GM12864 (cell line): ENCODE measurements at regions not wholly inside any gene's neighbourhood (a gene's known extent, or its start where the extent isn't known, plus 50 kb on each side); places are given as distances from the start of the nearest gene placed in this dataset.

ENCODE experiments used
- DNase-seq: peaks from one replicate; pipeline ENCODE4 v3.0.0-alpha.2; 2011; ENCODE audit warnings: low read depth
- H3K4me3 ChIP-seq: 2 replicates; pipeline ENCODE4 v1.5.1; 2011; ENCODE audit warnings: mild to moderate bottlenecking, low read depth, low read length, control low read depth
- CTCF ChIP-seq: IDR thresholded peaks from 2 replicates; pipeline ENCODE4 v1.5.1; 2011; ENCODE audit warnings: low read depth, mild to moderate bottlenecking, moderate library complexity, low read length, control low read depth, inconsistent platforms; ENCODE audit errors: missing control alignments

GRCh38 chr15:62821384-62822131 lies 221.0 kb upstream of the TPM1 start:
- no peak for TF ChIP-seq CTCF
- no peak overlapping the region for H3K4me3 ChIP-seq
- DNase-seq: no peak

GRCh38 chr15:62822228-62822627 lies 220.3 kb upstream of the TPM1 start:
- no peak for DNase-seq

GRCh38 chr15:62823561-62823960 lies 219.0 kb upstream of the TPM1 start:
- no peak overlapping the region for H3K4me3 ChIP-seq
- no peak for TF ChIP-seq CTCF
- no peak for DNase-seq

More at GRCh38 chr15:62822228-62822627, 220.3 kb upstream of the TPM1 start:
- no peak overlapping the region for H3K4me3 ChIP-seq
- no peak for TF ChIP-seq CTCF

GRCh38 chr15:62824111-62825015 lies 218.2 kb upstream of the TPM1 start:
- no peak for DNase-seq
- no peak for TF ChIP-seq CTCF
- no peak overlapping the region for H3K4me3 ChIP-seq

- TF ChIP-seq CTCF: no peak
- DNase-seq: no peak
- H3K4me3 ChIP-seq: no peak overlapping the region
Observed at GRCh38 chr15:62825191-62825590, 217.4 kb upstream of the TPM1 start.

- no peak for DNase-seq
- H3K4me3 ChIP-seq: no peak overlapping the region
- TF ChIP-seq CTCF: no peak
Observed at GRCh38 chr15:62826561-62826960, 216.0 kb upstream of the TPM1 start.
